OCI-LY3 (cell line): ENCODE measurements at regions not wholly inside any gene's neighbourhood (a gene's known extent, or its start where the extent isn't known, plus 50 kb on each side); places are given as distances from the start of the nearest gene placed in this dataset.

Source experiments
- CTCF ChIP-seq: fragments of 200-600, 300-600 bp; sonication (generic); IDR thresholded peaks from 2 replicates; pipeline ENCODE4 v1.5.1; 2014; ENCODE audit warnings: antibody characterized with exemption, low read length, low read depth
- EZH2phosphoT487 ChIP-seq: fragments of 200-600 bp; shearing (Covaris generic); IDR thresholded peaks from 2 replicates; pipeline ENCODE4 v1.6.1; 2018; ENCODE audit warnings: antibody characterized with exemption, mixed run types, low read depth

- no peak for TF ChIP-seq CTCF
- no peak for TF ChIP-seq EZH2phosphoT487
Measured at GRCh38 chr5:67873935-67874334, 341.6 kb upstream of the PIK3R1 start.
